GM12874 (cell line): ENCODE measurements at regions not wholly inside any gene's neighbourhood (a gene's known extent, or its start where the extent isn't known, plus 50 kb on each side); places are given as distances from the start of the nearest gene placed in this dataset.

Experiments
- TF ChIP-seq, protein P1 (sequence below): IDR thresholded peaks from 2 replicates; pipeline ENCODE4 v1.5.1; 2011; ENCODE audit warnings: low read depth, mild to moderate bottlenecking, control low read depth, low read length, moderate library complexity; ENCODE audit not compliant: insufficient read depth

DNA sequence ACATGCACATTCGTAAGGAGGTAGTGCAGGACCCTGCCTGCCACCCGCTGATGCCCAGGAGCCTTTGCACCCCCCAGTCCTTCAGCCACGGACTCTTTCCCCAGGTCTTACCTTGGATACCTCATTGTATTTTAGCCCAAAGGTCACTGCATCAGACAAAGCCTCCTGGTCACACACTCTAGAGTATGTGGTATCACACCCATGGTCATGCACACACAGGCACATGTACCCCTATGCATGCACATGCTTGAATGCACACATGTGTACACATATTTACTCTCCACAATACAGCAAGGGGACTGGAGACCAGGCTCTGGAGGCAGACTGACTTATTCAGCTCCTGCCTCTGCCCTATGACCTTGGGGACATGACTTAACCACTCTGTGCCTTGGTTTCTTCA is 357.5 kb downstream of the C16orf95 start:
- TF ChIP-seq, protein P1, sequence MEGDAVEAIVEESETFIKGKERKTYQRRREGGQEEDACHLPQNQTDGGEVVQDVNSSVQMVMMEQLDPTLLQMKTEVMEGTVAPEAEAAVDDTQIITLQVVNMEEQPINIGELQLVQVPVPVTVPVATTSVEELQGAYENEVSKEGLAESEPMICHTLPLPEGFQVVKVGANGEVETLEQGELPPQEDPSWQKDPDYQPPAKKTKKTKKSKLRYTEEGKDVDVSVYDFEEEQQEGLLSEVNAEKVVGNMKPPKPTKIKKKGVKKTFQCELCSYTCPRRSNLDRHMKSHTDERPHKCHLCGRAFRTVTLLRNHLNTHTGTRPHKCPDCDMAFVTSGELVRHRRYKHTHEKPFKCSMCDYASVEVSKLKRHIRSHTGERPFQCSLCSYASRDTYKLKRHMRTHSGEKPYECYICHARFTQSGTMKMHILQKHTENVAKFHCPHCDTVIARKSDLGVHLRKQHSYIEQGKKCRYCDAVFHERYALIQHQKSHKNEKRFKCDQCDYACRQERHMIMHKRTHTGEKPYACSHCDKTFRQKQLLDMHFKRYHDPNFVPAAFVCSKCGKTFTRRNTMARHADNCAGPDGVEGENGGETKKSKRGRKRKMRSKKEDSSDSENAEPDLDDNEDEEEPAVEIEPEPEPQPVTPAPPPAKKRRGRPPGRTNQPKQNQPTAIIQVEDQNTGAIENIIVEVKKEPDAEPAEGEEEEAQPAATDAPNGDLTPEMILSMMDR = no peak

- TF ChIP-seq, protein P1 = no peak
Measured at GRCh38 chr16:86960266-86960665, 356.9 kb downstream of the C16orf95 start.

- TF ChIP-seq, protein P1 = no peak
Measured at GRCh38 chr16:86961171-86961601, 356.0 kb downstream of the C16orf95 start.

DNA sequence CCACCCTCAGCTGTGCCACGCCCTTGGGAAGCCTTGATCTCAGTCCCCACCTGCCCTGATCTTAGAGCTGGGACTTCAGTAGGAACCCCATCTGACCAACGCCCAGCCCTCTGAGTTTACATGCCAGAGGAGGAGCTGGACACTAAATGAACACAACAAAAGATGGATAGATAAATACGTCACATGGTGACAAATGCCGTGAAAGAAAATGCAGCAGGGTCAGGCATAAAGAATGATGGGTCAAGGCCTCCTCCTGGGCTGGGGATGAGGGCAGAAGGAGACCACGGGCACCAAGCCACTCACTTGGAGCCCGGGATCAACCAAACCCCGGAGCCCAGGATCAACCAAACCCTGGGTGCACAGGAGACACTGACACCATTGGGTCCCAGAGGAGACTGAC is 354.9 kb downstream of the C16orf95 start:
- TF ChIP-seq, protein P1 = no peak

DNA sequence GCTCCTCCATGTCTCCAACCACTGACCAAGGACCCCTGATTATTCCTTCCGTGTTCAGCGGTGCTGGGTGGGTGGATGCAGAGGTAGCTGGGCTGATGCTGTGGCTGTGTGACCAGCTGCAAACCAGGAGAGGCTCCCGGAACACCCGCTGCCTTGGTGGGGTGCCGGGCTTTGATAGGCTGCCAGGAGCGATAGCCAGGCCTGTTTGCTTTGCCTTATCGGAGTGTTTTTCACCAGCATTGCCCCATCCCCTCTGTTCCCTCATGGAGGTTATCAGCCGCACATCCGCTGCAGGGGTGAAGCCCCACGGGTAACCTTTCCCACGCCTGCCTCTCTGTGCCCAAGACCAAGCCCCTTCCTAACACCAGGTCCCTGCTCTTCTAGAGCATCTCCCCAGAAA is 354.3 kb downstream of the C16orf95 start:
- TF ChIP-seq, protein P1 = no peak

DNA sequence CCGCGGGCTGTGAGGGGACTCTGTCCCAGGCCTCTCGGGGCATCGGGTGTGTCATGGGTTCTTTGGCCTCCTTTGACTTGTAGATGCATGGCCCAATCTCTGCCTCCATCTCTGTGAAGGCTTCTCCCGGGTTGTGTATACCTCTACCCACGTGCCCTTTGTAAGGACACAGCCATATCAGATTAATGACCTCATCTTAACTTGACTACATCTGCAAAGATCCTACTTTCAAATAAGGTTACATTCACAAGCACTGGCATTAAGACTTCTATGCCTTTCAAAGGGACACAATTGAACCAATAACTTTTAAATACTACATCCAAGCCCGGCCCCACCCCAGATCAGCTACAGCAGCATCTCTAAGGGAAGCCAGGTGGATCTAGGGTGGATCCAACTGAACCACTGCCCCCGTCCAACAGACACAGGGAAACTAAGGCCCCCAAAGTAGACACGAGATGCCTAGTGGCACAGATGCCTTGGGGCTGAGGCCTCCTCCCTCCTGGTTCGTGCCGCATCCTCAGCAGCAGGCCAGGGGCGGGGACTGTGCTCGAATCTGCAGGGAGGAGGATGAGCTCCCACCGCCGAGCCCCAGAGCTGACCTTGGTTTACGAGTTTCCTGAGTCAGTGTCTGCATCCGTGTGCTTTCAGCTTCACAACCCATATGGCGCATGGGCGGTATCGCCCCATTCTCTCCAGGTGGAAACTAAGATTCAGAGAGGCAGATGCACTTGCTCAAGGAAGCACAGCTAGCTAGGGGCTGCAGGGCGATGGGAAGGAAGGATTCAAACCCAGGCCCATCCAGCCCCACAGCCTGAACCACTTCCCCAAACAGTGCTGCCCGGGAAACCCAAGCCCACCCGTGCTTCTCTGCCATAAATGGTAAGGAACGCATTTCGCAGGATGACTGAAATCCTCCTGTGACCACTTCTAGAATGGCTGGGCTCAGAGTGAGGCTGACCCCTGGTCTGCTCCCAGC is 353.3 kb downstream of the C16orf95 start:
- TF ChIP-seq, protein P1 = no peak

DNA sequence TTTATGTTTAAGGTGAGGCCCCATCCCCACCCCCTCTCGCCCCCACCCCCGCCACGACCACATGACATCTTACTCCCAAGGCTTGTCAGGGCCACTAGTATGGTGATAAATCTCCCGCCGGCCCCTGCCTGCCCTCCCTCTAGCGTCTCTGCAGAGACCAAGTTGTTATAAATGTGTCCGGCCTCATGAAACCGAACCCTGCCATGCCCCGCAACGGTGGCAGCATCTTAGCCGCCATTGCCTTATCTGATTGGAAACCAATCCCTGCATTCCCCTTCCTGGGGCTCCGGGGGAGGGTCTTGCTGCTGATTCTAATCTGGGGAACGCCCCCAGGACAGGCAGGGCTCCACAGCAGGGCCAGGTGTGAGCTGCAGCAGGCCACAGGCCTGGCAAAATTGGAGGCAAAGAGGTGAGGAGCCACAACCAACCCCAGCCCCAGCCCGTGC is 352.4 kb downstream of the C16orf95 start:
- TF ChIP-seq, protein P1 = no peak
